A549 (cell line): ENCODE measurements at regions not wholly inside any gene's neighbourhood (a gene's known extent, or its start where the extent isn't known, plus 50 kb on each side); places are given as distances from the start of the nearest gene placed in this dataset.

Experiments
- ATAC-seq, 2 experiments: fragments of 200-7000 bp in 1 of 2; fragments of >200 bp in 1 of 2; cut with Nextera tagmentation in 1 of 2; cut with Tn5 transposase in 1 of 2; 3 replicates each; pipeline versions ENCODE4 v1.8.0 to v1.9.1; 2018 to 2020; ENCODE audit warnings: mild to moderate bottlenecking in 1 of 2, moderate library complexity in 1 of 2
- CTCF ChIA-PET: fragments of 300-600 bp; sonication (Branson Sonifier 250); formaldehyde crosslinking; extraction: SDS; loops from one replicate; lab custom pipeline; 2021; ENCODE audit warnings: antibody characterized with exemption, inconsistent platforms; lab: Yijun Ruan, JAX
- POLR2A ChIA-PET: fragments of 350-600 bp; formaldehyde crosslinking; extraction: SDS; loops from one replicate; lab custom pipeline; 2021; ENCODE audit warnings: antibody characterized with exemption, inconsistent platforms; lab: Yijun Ruan, JAX
- DNase-seq, 2 experiments: peaks; one replicate each; pipeline versions ENCODE4 v3.0.0 to v3.0.0-alpha.2; 2011 to 2016; ENCODE audit warnings: low read depth in 1 of 2, low spot score in 1 of 2
- FAIRE-seq: peaks from 2 replicates; lab custom pipeline; 2011; peaks lifted over from hg19 to GRCh38; lab: Jason Lieb, UNC
- H3K27ac ChIP-seq, 2 experiments: fragments of >200 bp; sonication (Bioruptor Twin); formaldehyde crosslinking; 3 replicates each; pipeline ENCODE4 v1.5.1; 2016 to 2017
- H3K4me1 ChIP-seq: fragments of >200 bp; sonication (Bioruptor Twin); formaldehyde crosslinking; 3 replicates; pipeline ENCODE4 v1.6.1; 2016
- H3K4me2 ChIP-seq: fragments of >200 bp; sonication (Bioruptor Twin); formaldehyde crosslinking; 3 replicates; pipeline ENCODE4 v1.6.1; 2016
- H3K4me3 ChIP-seq: fragments of >200 bp; sonication (Bioruptor Twin); formaldehyde crosslinking; 3 replicates; pipeline ENCODE4 v1.5.1; 2016
- H3K9me3 ChIP-seq: fragments of >200 bp; sonication (Bioruptor Twin); formaldehyde crosslinking; 3 replicates; pipeline ENCODE4 v1.6.1; 2016
- BCL3 ChIP-seq: fragments of >200 bp; sonication (Bioruptor Twin); formaldehyde crosslinking; IDR thresholded peaks from 3 replicates; pipeline ENCODE4 v1.6.1; 2016
- CTCF ChIP-seq: fragments of >200 bp; sonication (Bioruptor Twin); formaldehyde crosslinking; IDR thresholded peaks from 3 replicates; pipeline ENCODE4 v1.5.1; 2016
- EHMT2 ChIP-seq: fragments of 200-600 bp; sonication (generic); IDR thresholded peaks from 2 replicates; pipeline ENCODE4 v1.6.1; 2016; ENCODE audit warnings: antibody characterized with exemption, low read depth, mild to moderate bottlenecking, moderate library complexity
- HDAC2 ChIP-seq: fragments of 200-600 bp; sonication (generic); IDR thresholded peaks from 2 replicates; pipeline ENCODE4 v1.6.1; 2016
- JUNB ChIP-seq: fragments of >200 bp; sonication (Bioruptor Twin); formaldehyde crosslinking; IDR thresholded peaks from 2 replicates; pipeline ENCODE4 v1.6.1; 2016
- KDM1A ChIP-seq: fragments of 200-600 bp; sonication (generic); IDR thresholded peaks from 2 replicates; pipeline ENCODE4 v1.6.1; 2016; ENCODE audit warnings: low read depth, mild to moderate bottlenecking
- KDM5A ChIP-seq: fragments of 200-600 bp; sonication (generic); IDR thresholded peaks from 2 replicates; pipeline ENCODE4 v1.6.1; 2016; ENCODE audit warnings: antibody characterized with exemption, mild to moderate bottlenecking
- NPAS2 ChIP-seq: fragments of 250-450 bp; sonication (Bioruptor Pico); IDR thresholded peaks from 2 replicates; pipeline ENCODE4 v1.8.0; 2022; ENCODE audit warnings: mild to moderate bottlenecking, moderate library complexity, borderline replicate concordance
- RCOR1 ChIP-seq: fragments of 150-350 bp; IDR thresholded peaks from 2 replicates; pipeline ENCODE4 v1.6.1; 2014; ENCODE audit warnings: antibody characterized with exemption, low read length, low read depth
- SMC3 ChIP-seq: fragments of >200 bp; sonication (Bioruptor Twin); formaldehyde crosslinking; IDR thresholded peaks from 3 replicates; pipeline ENCODE4 v1.6.1; 2018; ENCODE audit warnings: inconsistent platforms
- TP53 ChIP-seq: fragments of 250-450 bp; sonication (Bioruptor Pico); IDR thresholded peaks from 2 replicates; pipeline ENCODE4 v1.5.0; 2021; ENCODE audit warnings: mild to moderate bottlenecking, moderate library complexity
- USF2 ChIP-seq: fragments of 450-650 bp; IDR thresholded peaks from 2 replicates; pipeline ENCODE4 v1.6.1; 2014; ENCODE audit warnings: antibody characterized with exemption
- ZNF302 ChIP-seq: fragments of 250-450 bp; sonication (Bioruptor Pico); IDR thresholded peaks from 2 replicates; pipeline ENCODE4 v1.9.0; 2021; ENCODE audit warnings: inconsistent platforms, mild to moderate bottlenecking, moderate library complexity
- WGBS: methylation state at CpG from one replicate; pipeline ENCODE4 v1.1.6; 2017; ENCODE audit errors: missing lambda C conversion rate; 5-methylcytosine and 5-hydroxymethylcytosine counted together
- TF ChIP-seq, protein P1 (sequence below): fragments of 250-450 bp; sonication (Bioruptor Pico); IDR thresholded peaks from 2 replicates; pipeline ENCODE4 v1.5.0; 2020; ENCODE audit warnings: low read depth, mild to moderate bottlenecking, moderate library complexity
- TF ChIP-seq, protein P2 (sequence below): fragments of 250-450 bp; sonication (Bioruptor Pico); IDR thresholded peaks from 2 replicates; pipeline ENCODE4 v1.5.0; 2021; ENCODE audit warnings: mild to moderate bottlenecking, moderate library complexity, borderline replicate concordance

GRCh38 chr1:96967311-96967710 is 245.7 kb downstream of the PTBP2 start:
- no peak for ATAC-seq
- ChIA-PET POLR2A (no interaction called here), CTCF (interaction anchor here (0.6 to 1.9 kb wide), 10 partner anchors 10 to 1375 kb away, joined by 3 to 5 read pairs (median 4); no protein-coding TSS in a partner anchor)
- FAIRE-seq: no peak
- Histone ChIP-seq H3K4me3 (no peak overlapping the region), H3K9me3 (no peaks in the 10 kb centered on the region), H3K4me1 (peaks cover 15% of the 10 kb centered on the region; the same call in 2 of the 3 replicates), H3K4me2 (peak overlapping the region; percentile 73; the same call in 1 of the 3 replicates), H3K27ac (peak overlapping the region in 1 of 2 experiments; percentile 83; a peak in 2 of 6 replicates)
- no peak for DNase-seq
- WGBS: 72% methylated on average over 8 of the region's 8 CpGs
- TF ChIP-seq CTCF: no peak
- TF ChIP-seq NPAS2: no peak
- no peak for TF ChIP-seq BCL3
- TF ChIP-seq, protein P1, sequence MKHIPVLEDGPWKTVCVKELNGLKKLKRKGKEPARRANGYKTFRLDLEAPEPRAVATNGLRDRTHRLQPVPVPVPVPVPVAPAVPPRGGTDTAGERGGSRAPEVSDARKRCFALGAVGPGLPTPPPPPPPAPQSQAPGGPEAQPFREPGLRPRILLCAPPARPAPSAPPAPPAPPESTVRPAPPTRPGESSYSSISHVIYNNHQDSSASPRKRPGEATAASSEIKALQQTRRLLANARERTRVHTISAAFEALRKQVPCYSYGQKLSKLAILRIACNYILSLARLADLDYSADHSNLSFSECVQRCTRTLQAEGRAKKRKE (CRISPR knock-in tag): no peak
- TF ChIP-seq, protein P2, sequence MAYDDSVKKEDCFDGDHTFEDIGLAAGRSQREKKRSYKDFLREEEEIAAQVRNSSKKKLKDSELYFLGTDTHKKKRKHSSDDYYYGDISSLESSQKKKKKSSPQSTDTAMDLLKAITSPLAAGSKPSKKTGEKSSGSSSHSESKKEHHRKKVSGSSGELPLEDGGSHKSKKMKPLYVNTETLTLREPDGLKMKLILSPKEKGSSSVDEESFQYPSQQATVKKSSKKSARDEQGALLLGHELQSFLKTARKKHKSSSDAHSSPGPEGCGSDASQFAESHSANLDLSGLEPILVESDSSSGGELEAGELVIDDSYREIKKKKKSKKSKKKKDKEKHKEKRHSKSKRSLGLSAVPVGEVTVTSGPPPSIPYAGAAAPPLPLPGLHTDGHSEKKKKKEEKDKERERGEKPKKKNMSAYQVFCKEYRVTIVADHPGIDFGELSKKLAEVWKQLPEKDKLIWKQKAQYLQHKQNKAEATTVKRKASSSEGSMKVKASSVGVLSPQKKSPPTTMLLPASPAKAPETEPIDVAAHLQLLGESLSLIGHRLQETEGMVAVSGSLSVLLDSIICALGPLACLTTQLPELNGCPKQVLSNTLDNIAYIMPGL (CRISPR knock-in tag): no peak
- no peak for TF ChIP-seq ZNF302 (CRISPR knock-in tag)
- TF ChIP-seq USF2: no peak

GRCh38 chr1:96968541-96968940 is 247.0 kb downstream of the PTBP2 start:
- ATAC-seq (no peak), DNase-seq (no peak), FAIRE-seq (no peak)
- H3K27ac ChIP-seq: no peak overlapping the region
- H3K4me3 ChIP-seq: no peak overlapping the region
- ChIA-PET CTCF (interaction anchor here (0.5 to 1.4 kb wide), 6 partner anchors 8 to 1499 kb away, joined by 3 to 4 read pairs (median 3); no protein-coding TSS in a partner anchor), POLR2A (no interaction called here)
- peaks cover 18% of the 10 kb centered on the region; the same call in 2 of the 3 replicates for H3K4me1 ChIP-seq
- TF ChIP-seq SMC3 (no peak), HDAC2 (no peak), EHMT2 (no peak), JUNB (no peak), KDM5A (no peak), CTCF (no peak), RCOR1 (no peak), TP53 (CRISPR knock-in tag) (no peak), KDM1A (no peak)
- H3K4me2 ChIP-seq: no peak overlapping the region
- H3K9me3 ChIP-seq: no peaks in the 10 kb centered on the region
- 73% methylated on average over 7 of the region's 7 CpGs for WGBS
